Dermis microvascular lymphatic vessel endothelial cell (primary cell): ENCODE measurements at regions not wholly inside any gene's neighbourhood (a gene's known extent, or its start where the extent isn't known, plus 50 kb on each side); places are given as distances from the start of the nearest gene placed in this dataset.
"Not testable (repeated sequence)": the region's sequence is repeated elsewhere in the genome, so short reads cannot be mapped to it uniquely, and the experiment has no call there.

Experiments
- DNase-seq, 2 donors: peaks; one replicate each; pipeline versions ENCODE4 v3.0.0 to v3.0.0-alpha.2; 2010; ENCODE audit warnings: low read depth in 2 of 2

DNA sequence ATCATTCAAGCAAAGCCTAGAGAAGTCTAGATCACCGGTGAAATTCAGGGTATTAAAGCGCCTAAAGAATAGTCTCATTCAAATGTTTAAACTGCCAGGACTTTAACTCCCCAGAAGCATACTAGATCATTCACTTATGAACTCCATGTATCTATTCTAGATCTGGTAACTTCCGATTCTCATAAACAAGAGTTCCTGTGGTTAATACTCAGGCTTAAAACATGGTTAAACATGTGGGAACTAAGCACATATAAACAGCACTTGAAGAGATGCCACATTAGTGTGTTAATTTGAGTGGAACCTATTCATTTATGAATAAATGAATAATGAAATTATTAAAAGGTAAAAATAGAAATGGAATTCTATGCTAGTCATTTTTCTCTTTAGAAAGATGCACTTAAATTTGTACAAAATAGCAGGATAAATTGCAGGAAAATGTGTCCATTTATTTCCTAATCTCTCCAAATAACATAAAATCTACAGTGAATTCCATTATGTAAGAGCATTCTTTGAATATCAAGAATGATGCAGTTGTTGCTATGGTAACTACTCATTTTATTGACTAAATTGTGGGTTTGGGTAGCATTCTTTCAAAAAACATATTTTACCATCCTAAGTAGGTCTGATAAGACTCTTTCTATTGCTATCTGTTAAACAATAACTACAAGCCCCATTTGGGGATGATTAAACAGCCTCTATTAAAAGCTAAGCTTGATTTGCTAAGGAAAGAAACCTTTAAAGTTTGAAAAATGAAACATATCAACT is 147.6 kb upstream of the TMEM168 start:
- DNase-seq = no peak

DNA sequence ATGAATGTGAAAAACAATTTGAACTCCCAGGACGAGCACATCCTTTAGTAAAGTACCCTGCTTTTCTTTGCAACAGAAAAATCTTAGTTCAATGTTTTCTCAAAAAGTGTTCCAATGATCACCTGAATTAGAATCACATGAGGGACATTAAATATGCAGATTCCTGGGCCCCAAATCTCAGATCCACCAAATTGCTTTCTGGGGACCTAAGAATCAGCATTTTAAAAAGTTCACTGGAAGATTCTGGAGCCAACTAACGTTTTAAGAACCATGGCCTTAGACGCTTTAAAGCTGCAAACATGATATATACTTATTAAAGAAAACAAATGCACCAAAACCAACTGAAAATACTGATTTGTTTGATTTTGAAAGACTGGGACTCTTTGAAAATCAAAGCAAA is 143.4 kb upstream of the TMEM168 start:
- DNase-seq = no peak

DNA sequence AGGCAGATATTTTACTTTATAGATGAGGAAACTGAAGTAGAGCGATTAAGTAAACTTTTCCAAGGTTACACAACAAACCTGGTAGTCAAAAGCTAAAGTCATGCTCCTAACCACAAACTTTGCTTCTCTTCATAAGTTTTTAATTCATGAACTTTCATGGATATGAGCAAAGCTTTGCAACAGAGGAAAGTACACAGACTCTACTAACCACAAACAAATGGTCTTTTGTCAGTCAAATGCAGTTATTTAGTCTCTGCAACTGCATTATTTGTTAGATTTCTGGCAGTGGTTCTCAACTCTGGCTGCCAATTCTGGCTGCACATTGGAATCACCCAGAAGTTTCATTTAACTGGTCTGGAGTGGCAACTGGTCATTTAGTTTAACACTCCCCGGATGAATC is 140.6 kb upstream of the TMEM168 start:
- no peak for DNase-seq

DNA sequence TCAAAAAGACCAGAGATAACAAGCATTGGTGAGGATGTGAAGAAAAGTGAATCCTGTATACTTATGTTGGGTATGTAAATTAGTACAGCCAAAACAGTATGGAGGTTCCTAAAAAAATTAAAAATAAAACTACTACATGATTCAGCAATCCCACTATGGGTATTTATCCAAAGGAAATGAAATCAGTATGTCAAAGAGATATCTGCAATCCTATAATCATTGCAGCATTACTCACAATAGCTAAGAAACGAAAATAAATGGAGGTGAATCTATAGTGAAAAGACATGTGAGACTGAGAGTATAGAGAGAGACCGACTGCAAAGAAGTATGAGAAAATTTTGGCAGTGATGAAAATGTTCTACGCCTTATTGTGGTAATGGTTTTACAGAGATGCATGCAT is 139.2 kb upstream of the TMEM168 start:
- DNase-seq = no peak

DNA sequence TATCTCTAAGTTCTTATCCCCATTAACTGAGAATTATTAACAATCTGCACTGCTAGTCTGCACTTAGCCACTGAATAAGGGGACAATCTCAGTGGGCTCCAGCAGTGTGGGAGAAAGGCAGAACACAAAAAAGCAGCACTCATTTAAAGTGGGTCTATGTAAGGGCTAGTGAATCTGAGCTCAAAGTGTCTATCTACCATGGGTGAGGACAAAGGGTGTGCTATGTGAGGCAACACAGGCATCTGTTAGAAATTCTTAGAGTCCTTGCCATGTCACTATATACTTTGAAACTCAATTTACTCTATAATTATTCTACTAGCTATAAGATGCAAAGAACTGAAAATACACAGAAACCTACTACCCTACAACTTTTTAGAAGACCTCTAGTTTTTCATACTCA is 135.8 kb upstream of the TMEM168 start:
- DNase-seq = no peak

DNA sequence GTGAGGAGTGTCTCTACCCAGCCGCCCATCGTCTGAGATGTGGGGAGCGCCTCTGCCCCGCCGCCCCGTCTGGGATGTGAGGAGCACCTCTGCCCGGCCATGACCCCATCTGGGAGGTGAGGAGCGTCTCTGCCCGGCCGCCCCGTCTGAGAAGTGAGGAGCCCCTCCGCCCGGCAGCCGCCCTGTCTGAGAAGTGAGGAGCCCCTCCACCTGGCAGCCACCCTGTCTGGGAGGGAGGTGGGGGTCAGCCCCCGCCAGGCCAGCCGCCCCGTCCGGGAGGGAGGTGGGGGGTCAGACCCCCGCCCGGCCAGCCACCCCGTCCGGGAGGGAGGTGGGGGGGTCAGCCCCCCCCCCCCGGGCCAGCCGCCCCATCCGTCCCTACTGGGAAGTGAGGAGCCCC is 132.4 kb upstream of the TMEM168 start:
- not testable (repeated sequence) for DNase-seq

DNA sequence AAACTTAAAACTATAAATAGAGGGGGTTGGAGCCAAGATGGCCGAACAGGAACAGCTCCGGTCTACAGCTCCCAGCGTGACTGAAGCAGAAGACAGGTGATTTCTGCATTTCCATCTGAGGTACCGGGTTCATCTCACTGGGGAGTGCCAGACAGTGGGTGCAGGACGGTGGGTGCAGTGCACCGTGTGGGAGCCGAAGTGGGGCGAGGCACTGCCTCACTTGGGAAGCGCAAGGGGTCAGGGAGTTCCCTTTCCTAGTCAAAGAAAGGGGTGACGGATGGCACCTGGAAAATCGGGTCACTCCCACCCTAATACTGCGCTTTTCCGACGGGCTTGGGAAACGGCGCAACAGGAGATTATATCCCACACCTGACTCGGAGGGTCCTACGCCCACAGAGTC is 126.2 kb upstream of the TMEM168 start:
- not testable (repeated sequence) for DNase-seq

DNA sequence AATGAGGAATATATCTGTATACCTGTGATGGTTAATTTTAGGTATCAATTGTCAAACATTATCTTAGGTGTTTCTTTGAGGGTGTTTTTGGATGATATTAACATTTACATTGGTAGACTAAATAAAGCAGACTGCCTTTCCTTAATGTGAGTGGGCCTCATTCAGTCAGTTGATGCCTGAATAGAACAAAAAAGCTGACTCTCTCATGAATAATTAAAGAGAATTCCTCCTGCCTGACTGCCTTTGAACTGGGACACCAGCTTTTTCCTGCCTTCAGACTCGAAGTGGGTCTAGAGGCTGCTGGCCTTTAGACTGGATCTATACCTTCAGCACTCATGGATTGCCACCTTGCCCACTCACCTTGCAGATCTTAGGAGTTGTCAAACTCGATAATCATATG is 117.9 kb upstream of the TMEM168 start:
- no peak for DNase-seq

DNA sequence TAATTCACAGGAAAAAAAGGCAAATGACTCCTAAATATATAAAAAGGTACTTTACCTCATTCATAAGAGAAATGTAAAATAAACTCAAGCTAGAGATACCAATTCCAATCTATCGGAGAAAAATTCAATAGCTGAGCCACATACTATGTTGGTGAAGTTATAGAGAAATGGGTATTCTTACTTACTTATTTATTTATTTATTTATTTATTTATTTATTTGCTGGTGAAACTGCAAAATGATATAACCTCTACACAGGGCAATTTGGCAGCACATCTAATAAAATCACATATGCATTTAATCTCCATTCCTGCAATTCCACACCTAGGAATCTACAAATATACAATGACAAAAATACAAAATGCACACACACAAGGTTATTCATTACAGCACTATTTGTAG is 117.5 kb upstream of the TMEM168 start:
- DNase-seq = no peak

DNA sequence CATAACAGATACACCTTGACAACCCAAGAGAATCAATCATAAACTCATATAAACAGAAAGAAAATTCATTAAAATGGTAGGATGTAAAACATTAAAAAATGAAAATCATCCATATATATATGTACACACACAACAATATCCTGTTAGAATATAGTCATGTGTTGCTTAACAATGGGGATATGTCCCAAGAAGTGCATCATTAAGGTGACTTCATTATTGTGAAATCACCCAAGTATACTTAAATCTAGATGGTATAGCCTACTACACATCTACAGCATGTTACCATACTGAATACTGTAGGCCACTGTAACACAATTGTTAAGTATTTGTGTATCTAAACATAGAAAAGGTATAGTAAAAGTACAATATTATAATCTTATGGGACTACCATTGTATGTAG is 115.8 kb upstream of the TMEM168 start:
- DNase-seq = no peak

DNA sequence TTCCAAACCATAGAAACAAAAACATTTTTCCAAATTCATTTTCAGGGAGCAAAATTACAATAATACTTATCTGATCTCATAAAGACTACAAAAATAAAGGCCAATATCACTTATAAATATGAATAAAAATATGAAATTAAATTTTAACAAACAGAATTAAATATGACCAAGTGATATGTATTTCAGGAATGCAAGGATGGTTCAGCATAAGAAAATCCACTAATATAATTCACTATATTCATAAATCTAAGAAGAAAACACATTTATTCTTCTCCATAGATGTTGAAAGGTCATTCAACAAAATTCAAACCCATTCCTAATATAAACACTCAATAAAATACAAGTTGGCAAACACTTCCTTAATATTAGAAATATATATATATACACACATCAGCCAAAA is 115.2 kb upstream of the TMEM168 start:
- no peak for DNase-seq

DNA sequence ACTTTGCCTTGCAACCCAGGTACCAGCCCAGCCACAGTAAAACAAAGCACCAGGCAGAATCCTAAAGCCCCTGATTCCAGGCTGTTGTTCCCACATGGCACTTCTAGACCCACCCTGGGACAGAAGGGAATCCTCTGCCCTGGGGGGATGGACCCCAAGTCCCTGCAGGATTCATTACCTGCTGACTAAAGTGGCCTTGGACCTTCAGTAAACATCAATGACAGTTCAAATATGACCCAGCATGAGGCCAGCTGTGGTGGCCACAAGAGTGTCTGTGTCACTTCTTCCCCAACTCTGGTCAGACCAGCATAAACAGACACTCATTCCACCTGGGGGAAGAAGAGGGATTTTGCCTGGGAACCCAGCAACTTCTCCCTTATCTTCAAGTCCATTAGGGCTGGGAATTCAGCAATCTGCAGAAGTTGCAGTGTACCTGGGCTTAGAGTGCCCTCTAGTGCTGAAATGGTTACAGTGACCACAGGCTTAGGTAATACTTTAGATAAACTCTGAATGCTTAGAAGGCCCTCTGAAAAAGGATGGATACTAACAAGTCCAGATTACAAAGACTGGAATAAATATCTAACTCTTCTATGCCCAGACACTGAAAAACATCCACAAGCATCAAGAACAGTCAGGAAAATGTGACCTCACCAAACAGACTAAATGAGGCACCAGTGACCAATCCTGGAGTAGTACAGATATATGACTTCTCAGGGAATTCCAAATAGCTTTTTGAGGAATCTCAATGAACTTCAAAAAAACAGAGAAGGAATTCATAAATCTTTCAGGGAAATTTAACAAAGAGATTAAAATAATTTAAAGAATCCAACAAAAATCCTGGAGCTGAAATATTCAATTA is 108.5 kb upstream of the TMEM168 start:
- DNase-seq = peak; percentile 40 to 70

DNA sequence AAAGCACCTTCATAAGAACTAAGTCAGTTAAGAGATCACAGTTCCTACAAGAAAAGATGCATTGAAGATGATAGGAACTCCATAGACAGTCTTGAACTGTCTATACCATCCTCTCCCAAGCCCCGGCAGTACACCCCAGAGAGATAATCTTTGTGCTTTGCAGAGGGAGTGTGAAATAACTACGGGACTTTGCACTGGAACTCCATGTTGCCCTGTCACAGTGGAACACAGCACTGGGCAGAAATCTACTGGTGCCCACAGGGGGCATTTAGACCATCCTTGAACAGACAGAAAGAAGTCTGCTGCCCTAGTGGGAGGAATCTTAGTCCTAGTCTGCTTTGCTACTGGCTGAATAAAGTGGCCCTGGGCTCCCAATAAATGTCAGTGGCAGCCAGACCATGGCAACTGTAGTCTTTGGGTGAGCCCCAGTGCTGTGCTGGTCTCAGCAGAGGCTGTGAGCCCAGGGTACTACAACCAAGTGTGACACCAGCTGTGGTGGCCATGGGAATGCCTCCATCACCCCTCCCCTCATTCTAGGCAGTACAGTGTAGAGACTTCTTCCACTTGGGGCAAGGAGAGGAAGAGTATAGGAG is 107.7 kb upstream of the TMEM168 start:
- no peak for DNase-seq

DNA sequence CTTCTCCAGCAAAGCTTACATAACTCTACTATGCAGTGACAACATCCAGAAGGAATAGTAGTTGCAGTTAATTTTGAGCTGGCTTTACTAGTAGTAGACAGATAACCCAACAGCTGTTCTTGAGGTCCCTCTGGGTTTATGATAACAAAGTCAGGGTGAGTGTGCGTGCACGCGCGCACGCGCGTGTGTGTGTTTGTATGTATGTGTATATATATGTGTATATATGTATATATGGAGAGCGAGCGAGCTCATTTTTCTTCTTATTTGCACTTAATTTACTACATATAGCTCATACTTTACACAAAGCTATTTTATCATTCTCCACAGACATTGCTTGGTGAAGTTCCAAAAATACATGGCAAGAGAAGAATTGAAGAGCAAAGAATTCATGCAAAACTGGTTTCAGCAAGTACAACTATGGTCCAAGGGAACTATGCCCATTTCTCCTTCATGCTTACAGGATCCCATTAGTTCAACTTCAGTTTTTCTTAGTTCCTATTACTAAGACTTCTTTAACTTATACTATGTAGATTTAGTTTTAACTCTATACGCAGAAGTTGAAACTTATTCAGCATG is 105.9 kb upstream of the TMEM168 start:
- no peak for DNase-seq

DNA sequence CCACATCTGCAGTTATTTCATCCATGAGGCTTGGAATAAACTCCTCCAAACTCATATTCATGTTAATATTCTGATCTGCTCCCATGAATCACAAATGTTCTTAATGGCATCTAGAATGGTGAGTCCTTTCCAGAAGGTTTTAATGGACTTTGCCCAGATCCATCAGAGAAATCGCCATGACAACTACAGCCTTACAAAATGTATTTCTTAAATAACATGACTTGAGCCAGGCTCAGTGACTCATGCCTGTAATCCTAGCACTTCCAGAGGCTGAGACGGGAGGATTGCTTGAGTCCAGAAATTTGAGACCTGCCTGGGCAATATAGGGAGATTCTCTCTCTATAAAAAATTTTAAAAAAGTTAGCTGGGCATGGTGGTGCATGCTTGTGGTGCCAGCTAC is 102.1 kb upstream of the TMEM168 start:
- no peak for DNase-seq

DNA sequence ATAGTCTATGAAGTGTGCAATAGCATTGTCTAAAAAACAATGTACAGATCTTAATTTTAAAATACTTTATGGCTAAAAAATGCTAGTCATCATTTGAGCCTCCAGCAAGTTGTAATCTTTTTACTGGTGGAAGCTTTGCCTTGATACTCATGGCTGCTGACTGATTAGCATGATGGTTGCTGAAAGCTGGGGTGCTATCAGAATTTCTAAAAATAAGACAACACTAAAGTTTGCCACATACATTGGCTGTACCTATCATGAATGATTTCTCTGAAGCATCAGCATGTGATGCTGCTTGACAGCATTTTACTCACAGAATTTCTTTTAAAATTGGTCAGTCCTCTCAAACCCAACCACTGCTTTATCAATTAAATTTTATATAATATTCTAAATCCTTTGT is 101.5 kb upstream of the TMEM168 start:
- no peak for DNase-seq

DNA sequence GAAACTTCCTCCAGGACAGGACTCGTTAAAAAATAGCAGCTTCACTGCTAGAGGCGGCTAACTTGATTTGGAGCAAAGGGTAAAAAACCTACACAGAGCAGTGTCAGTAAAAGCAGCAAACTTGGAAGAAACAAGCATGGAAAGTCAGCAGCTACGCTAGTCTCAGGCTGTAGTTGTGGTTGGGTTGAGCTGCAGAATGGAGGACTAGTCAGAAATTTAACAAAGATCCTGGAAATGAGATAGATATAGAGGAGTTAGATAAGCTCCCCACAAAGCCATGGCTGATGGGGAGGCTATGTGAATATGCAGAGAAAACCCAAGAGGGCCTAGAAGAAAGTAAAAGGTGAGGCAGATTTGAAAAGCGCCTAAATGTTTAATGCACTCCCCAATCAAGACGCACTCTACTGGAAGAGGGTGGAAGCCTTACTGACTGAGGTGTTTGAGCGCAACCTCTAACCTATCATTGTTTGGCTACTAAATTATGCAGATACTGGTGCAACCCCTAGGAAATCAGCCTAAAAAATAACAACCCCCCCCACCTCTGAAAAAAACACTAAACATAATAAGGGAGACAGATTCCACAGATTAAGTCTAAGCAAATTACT is 99.7 kb upstream of the TMEM168 start:
- DNase-seq = no peak

DNA sequence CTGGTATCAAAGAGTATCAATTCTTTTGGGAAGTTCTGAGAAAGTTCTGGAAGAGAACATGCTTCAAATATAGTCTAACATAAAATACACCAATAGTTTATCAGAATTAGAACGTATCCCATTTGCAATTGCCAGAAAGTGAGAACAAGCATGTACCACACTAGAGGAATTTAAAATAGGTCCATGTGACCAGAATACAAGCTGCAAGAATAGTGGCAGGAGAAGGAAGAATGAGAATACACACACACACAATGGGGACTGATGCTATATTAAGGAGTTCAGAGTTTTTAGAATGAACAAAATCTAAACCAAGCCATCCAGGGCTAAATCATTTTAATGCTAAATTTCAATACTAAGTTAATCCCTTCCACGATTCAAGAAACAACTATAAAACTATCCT is 99.1 kb upstream of the TMEM168 start:
- DNase-seq = no peak

DNA sequence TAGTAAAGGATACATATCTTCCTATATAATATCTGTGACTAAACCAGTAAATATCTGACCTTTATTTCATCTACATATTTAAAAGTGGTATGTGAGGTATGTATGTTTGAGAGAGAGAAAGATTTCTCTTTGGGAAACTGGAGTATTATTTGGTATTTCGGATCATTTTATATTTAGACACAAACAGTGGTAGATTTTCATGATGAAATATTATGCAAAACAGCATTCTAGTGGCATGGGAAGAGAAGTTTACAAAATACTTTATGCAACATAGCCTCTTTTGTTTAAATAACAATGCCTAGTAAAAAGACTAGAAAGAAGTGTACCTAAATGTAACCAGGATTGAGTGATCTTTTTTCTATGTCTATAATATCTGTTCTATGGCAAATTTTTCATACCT is 98.6 kb upstream of the TMEM168 start:
- DNase-seq = no peak

DNA sequence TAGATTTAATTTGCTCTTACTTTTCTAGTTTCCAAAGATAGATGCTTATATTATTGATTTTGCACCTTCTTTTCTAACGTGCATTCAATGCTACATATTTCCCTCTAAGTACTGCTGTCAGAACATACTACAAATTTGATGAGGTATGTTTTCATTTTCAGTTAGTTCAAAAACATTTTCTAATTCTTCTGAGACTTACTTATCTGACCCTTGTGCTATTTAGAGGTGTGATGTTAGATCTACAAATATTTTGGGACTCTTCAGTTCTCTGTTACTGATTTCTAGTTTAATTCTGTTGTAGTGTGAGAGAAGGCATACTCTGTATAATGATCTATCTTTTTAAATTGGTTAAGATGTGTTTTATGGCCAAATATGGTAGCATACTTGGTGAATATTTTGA is 97.8 kb upstream of the TMEM168 start:
- DNase-seq = no peak

DNA sequence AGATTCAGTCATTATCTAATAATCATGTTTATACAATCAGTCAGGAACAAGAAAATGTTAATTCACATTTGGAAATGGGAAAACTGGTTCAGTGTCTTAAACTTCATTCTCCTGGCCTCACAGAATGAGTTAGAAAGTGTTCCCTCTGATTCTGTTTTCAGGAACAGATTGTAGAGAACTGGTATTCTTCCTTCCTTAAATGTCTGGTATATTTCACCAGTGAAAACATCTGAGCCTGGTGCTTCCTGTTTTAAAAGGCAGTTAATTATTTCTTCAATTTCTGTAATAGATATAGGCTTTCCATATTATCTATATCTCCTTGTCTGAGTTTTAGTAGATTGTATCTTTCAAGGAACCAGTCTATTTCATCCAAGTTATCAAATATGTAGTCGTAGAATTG is 97.1 kb upstream of the TMEM168 start:
- DNase-seq = no peak

DNA sequence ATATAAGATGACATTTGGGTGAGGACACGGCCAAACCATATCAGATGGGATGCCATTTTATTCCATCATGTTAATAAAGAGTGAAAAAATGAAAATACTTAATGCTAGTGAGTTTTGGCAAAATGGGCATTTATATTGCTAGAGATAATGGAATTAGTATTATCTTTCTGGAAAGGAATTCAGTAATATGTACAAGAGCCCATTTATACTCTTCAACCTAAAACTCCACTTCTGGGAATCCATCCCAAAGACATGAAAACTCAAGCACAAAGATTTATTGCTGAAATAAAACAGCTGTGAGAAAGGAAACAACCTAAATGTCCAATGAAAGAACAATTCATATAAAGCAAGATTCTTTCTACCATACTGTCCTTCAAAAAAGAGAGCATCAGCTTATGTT is 96.0 kb upstream of the TMEM168 start:
- DNase-seq = no peak
